HepG2 (cell line): ENCODE measurements at regions not wholly inside any gene's neighbourhood (a gene's known extent, or its start where the extent isn't known, plus 50 kb on each side); places are given as distances from the start of the nearest gene placed in this dataset.

ENCODE experiments used
- ATAC-seq: fragments of 200-7000 bp; cut with Tn5 transposase; 3 replicates; pipeline ENCODE4 v1.9.1; 2020; ENCODE audit warnings: mild to moderate bottlenecking, moderate library complexity
- BruUV-seq: library from RNA; stranded (reverse); fragments of 400-500 nt; replicated peaks from 2 replicates; lab custom pipeline; 2021; lab: Mats Ljungman, UMichigan
- CTCF ChIA-PET: fragments of 300-600 bp; formaldehyde crosslinking; extraction: SDS; loops from one replicate; lab custom pipeline; 2021; ENCODE audit warnings: low total read pairs, inconsistent platforms, low intra/inter-chr PET ratio; lab: Yijun Ruan, JAX
- POLR2A ChIA-PET: fragments of 350-600 bp; sonication (Branson Sonifier 250); formaldehyde crosslinking; loops from one replicate; lab custom pipeline; 2020; ENCODE audit warnings: antibody characterized with exemption, inconsistent platforms; lab: Yijun Ruan, JAX
- DNase-seq: peaks from one replicate; pipeline ENCODE4 v3.0.0-alpha.2; 2015; ENCODE audit warnings: low spot score
- FAIRE-seq: peaks from 3 replicates; lab custom pipeline; 2011; peaks lifted over from hg19 to GRCh38; lab: Jason Lieb, UNC
- H2AFZ ChIP-seq: one replicate; pipeline ENCODE4 v1.6.1; 2011; ENCODE audit warnings: low read length, inconsistent platforms
- H3K27ac ChIP-seq: fragments of 300-600 bp; 3 replicates; pipeline ENCODE4 v1.8.0; 2011; ENCODE audit warnings: mixed run types, mild to moderate bottlenecking, mixed read lengths, low read length, inconsistent platforms; ENCODE audit not compliant: insufficient read depth; ENCODE audit errors: extremely low read length
- H3K27me3 ChIP-seq, 2 experiments: fragments of 200-600 bp in 1 of 2; 2 replicates in 1 of 2; 3 replicates in 1 of 2; pipeline versions ENCODE4 v1.6.0 to v1.8.0; 2011; ENCODE audit warnings: low read length in 2 of 2, mild to moderate bottlenecking in 2 of 2, moderate library complexity in 2 of 2, inconsistent platforms in 1 of 2; ENCODE audit not compliant: insufficient read depth in 2 of 2, control insufficient read depth in 1 of 2
- H3K36me3 ChIP-seq, 2 experiments: fragments of 200-600 bp in 1 of 2; replicated peaks in 1 of 2; 2 replicates in 1 of 2; 3 replicates in 1 of 2; pipeline versions ENCODE4 v1.5.1 to v1.8.0; 2011; ENCODE audit warnings: low read length in 2 of 2, inconsistent platforms in 1 of 2; ENCODE audit not compliant: insufficient read depth in 2 of 2, control insufficient read depth in 1 of 2
- H3K4me1 ChIP-seq: 2 replicates; pipeline ENCODE4 v1.5.1; 2012; ENCODE audit warnings: low read length, inconsistent platforms; ENCODE audit not compliant: insufficient read depth
- H3K4me2 ChIP-seq: 2 replicates; pipeline ENCODE4 v1.6.0; 2011; ENCODE audit warnings: low read depth, low read length, inconsistent platforms
- H3K4me3 ChIP-seq, 3 experiments: fragments of 200-600 bp in 1 of 3; sonication (generic), shearing (Covaris generic) in 1 of 3; replicated peaks in 1 of 3; 2 replicates each; pipeline ENCODE4 v1.5.1; 2011 to 2016; ENCODE audit warnings: low read length in 3 of 3, inconsistent platforms in 2 of 3, low read depth in 2 of 3, mild to moderate bottlenecking in 2 of 3, control low read depth in 1 of 3, mixed read lengths in 1 of 3; ENCODE audit not compliant: insufficient read depth in 1 of 3
- H3K79me2 ChIP-seq: one replicate; pipeline ENCODE4 v1.6.1; 2011; ENCODE audit warnings: low read length, inconsistent platforms; ENCODE audit not compliant: insufficient read depth
- H3K9ac ChIP-seq: 2 replicates; pipeline ENCODE4 v1.6.0; 2011; ENCODE audit warnings: mild to moderate bottlenecking, low read depth, low read length, inconsistent platforms; ENCODE audit not compliant: insufficient read depth
- H3K9me3 ChIP-seq: 2 replicates; pipeline ENCODE4 v1.5.1; 2012; ENCODE audit warnings: mild to moderate bottlenecking, low read length
- H4K20me1 ChIP-seq: 2 replicates; pipeline ENCODE4 v1.6.0; 2011; ENCODE audit warnings: inconsistent platforms, mild to moderate bottlenecking, low read length, moderate library complexity; ENCODE audit not compliant: insufficient read depth
- ASH2L ChIP-seq: fragments of 300-600, 200-600 bp; sonication (generic); IDR thresholded peaks from 2 replicates; pipeline ENCODE4 v1.7.0; 2017; ENCODE audit warnings: low read depth, mild to moderate bottlenecking, moderate library complexity, mixed read lengths, low read length; ENCODE audit not compliant: insufficient read length
- ATM ChIP-seq: fragments of 450-650 bp; IDR thresholded peaks from 2 replicates; pipeline ENCODE4 v1.7.1; 2017; ENCODE audit warnings: mild to moderate bottlenecking, borderline replicate concordance
- HNF1A ChIP-seq, 2 experiments: sonication (generic) in 1 of 2; formaldehyde crosslinking in 1 of 2; IDR thresholded peaks; 2 replicates each; pipeline versions ENCODE4 v1.4.0 to v1.6.1; 2016 to 2020; ENCODE audit warnings: borderline replicate concordance in 1 of 2, low read depth in 1 of 2, mild to moderate bottlenecking in 1 of 2, missing genetic modification reagents in 1 of 2
- JUN ChIP-seq: sonication (generic); formaldehyde crosslinking; IDR thresholded peaks from 2 replicates; pipeline ENCODE4 v1.4.0; 2020; ENCODE audit warnings: mild to moderate bottlenecking, missing genetic modification reagents
- KLF6 ChIP-seq: IDR thresholded peaks from 2 replicates; pipeline ENCODE4 v1.8.0; 2016; ENCODE audit warnings: missing biosample characterization, missing genetic modification reagents
- NCOR1 ChIP-seq: fragments of 200-600 bp; sonication (generic); IDR thresholded peaks from 2 replicates; pipeline ENCODE4 v1.7.0; 2017; ENCODE audit warnings: antibody characterized with exemption, low read length, borderline replicate concordance
- PBX3 ChIP-seq: sonication (generic); formaldehyde crosslinking; IDR thresholded peaks from 2 replicates; pipeline ENCODE4 v1.8.1; 2023; ENCODE audit warnings: missing genetic modification reagents, inconsistent platforms, borderline replicate concordance
- RORA ChIP-seq: sonication (generic); formaldehyde crosslinking; IDR thresholded peaks from 2 replicates; pipeline ENCODE4 v1.5.0; 2020; ENCODE audit warnings: mild to moderate bottlenecking, missing genetic modification reagents, moderate library complexity
- WIZ ChIP-seq: sonication (generic); formaldehyde crosslinking; IDR thresholded peaks from 2 replicates; pipeline ENCODE4 v1.5.1; 2020; ENCODE audit warnings: mild to moderate bottlenecking, missing genetic modification reagents
- ZBTB20 ChIP-seq: sonication (generic); formaldehyde crosslinking; IDR thresholded peaks from 2 replicates; pipeline ENCODE4 v1.8.1; 2023; ENCODE audit warnings: missing genetic modification reagents, low read depth, mild to moderate bottlenecking, borderline replicate concordance
- ZNF224 ChIP-seq: sonication (generic); formaldehyde crosslinking; IDR thresholded peaks from 2 replicates; pipeline ENCODE4 v1.5.0; 2020; ENCODE audit warnings: mild to moderate bottlenecking, missing genetic modification reagents
- ZNF430 ChIP-seq: sonication (generic); formaldehyde crosslinking; IDR thresholded peaks from 2 replicates; pipeline ENCODE4 v1.9.0; 2021; ENCODE audit warnings: mild to moderate bottlenecking, missing genetic modification reagents
- ZNF496 ChIP-seq: sonication (generic); formaldehyde crosslinking; IDR thresholded peaks from 2 replicates; pipeline ENCODE4 v1.8.1; 2023; ENCODE audit warnings: mild to moderate bottlenecking, moderate library complexity, missing genetic modification reagents; ENCODE audit not compliant: insufficient replicate concordance
- ZNF768 ChIP-seq: sonication (generic); formaldehyde crosslinking; IDR thresholded peaks from 2 replicates; pipeline ENCODE4 v1.4.0; 2020; ENCODE audit warnings: missing genetic modification reagents
- ZNF782 ChIP-seq: sonication (generic); formaldehyde crosslinking; IDR thresholded peaks from 2 replicates; pipeline ENCODE4 v1.4.0; 2020; ENCODE audit warnings: missing genetic modification reagents, mild to moderate bottlenecking, borderline replicate concordance
- ZSCAN22 ChIP-seq: sonication (generic); formaldehyde crosslinking; IDR thresholded peaks from 2 replicates; pipeline ENCODE4 v1.4.0; 2020; ENCODE audit warnings: mild to moderate bottlenecking, missing genetic modification reagents
- WGBS: methylation state at CpG from one replicate; pipeline ENCODE4 v1.1.6; 2017; ENCODE audit warnings: low lambda C conversion rate; 5-methylcytosine and 5-hydroxymethylcytosine counted together
- in situ Hi-C: cut with HindIII; loops from 2 replicates; pipeline ENCODE4 v1.10.0; 2017; ENCODE audit warnings: low pct_unique_long_range_greater_than_20kb; ENCODE audit not compliant: extremely low pct_ligation_motif_present
- intact Hi-C: fragments of 100-400 bp; cut with micrococcal nuclease; formaldehyde crosslinking; loops from one replicate; pipeline ENCODE4 v1.10.0; 2022; ENCODE audit not compliant: unreplicated experiment

- Histone ChIP-seq H3K36me3 (no peaks in the 10 kb centered on the region), H4K20me1 (no peaks in the 10 kb centered on the region), H3K9ac (no peak overlapping the region), H3K4me2 (no peak overlapping the region), H2AFZ (no peak overlapping the region), H3K79me2 (no peaks in the 10 kb centered on the region), H3K4me1 (no peaks in the 10 kb centered on the region), H3K27ac (no peak overlapping the region), H3K4me3 (no peak overlapping the region), H3K27me3 (no peaks in the 10 kb centered on the region), H3K9me3 (peaks cover 9% of the 10 kb centered on the region; the same call in 1 of the 2 replicates)
- no peak for FAIRE-seq
- ChIA-PET POLR2A (no interaction called here), CTCF (no interaction called here)
- WGBS, result 0% methylated on average over 4 of the region's 4 CpGs
- no peak for DNase-seq
- in situ Hi-C loops, result no loop called here
- TF ChIP-seq ZNF224 (CRISPR knock-in tag) (no peak), ZBTB20 (no peak), WIZ (CRISPR knock-in tag) (no peak), ZNF768 (no peak), KLF6 (no peak), ZNF782 (CRISPR knock-in tag) (no peak), NCOR1 (no peak), PBX3 (CRISPR knock-in tag) (no peak)
- intact Hi-C loops, result no loop called here
- no peak for ATAC-seq
- no TSS peak for BruUV-seq
Observed at GRCh38 chr1:34398916-34399275, 222.2 kb downstream of the C1orf94 start.

GRCh38 chr1:34400675-34401074 lies 224.0 kb downstream of the C1orf94 start:
- WGBS, result 2% methylated on average over 2 of the region's 2 CpGs
- H3K27ac ChIP-seq, result no peak overlapping the region
- ChIA-PET POLR2A (no interaction called here), CTCF (no interaction called here)
- in situ Hi-C loops, result no loop called here
- FAIRE-seq, result no peak
- no peaks in the 10 kb centered on the region for H3K4me1 ChIP-seq
- intact Hi-C loops, result no loop called here
- peaks cover 19% of the 10 kb centered on the region; the same call in 1 of the 2 replicates for H3K9me3 ChIP-seq
- ATAC-seq, result no peak
- no peak overlapping the region for H3K4me2 ChIP-seq
- H3K36me3 ChIP-seq, result no peaks in the 10 kb centered on the region
- no peaks in the 10 kb centered on the region for H3K27me3 ChIP-seq
- H4K20me1 ChIP-seq, result no peaks in the 10 kb centered on the region
- no peaks in the 10 kb centered on the region for H3K79me2 ChIP-seq
- no peak overlapping the region for H3K4me3 ChIP-seq
- DNase-seq, result no peak
- no peak overlapping the region for H2AFZ ChIP-seq
- no TSS peak for BruUV-seq
- H3K9ac ChIP-seq, result no peak overlapping the region
- TF ChIP-seq ZNF430 (CRISPR knock-in tag) (no peak), JUN (CRISPR knock-in tag) (no peak), ZNF496 (no peak), ATM (no peak), ZSCAN22 (no peak), RORA (CRISPR knock-in tag) (no peak), ASH2L (no peak), HNF1A (IDR thresholded peaks at IDR 0.05; ENCODE audit: low read depth) (no peak), HNF1A (CRISPR knock-in tag; IDR thresholded peaks at IDR 0.05; ENCODE audit: borderline replicate concordance) (no peak)
